Dendritic cell treated with granulocyte-macrophage colony-stimulating factor and Interleukin-4, amounts not matched to agents 40 ng/mL and 50 ng/mL, for 4 days (primary cell): ENCODE measurements at regions not wholly inside any gene's neighbourhood (a gene's known extent, or its start where the extent isn't known, plus 50 kb on each side); places are given as distances from the start of the nearest gene placed in this dataset.

ENCODE experiments used
- H3K27ac Mint-ChIP-seq: one replicate; pipeline ENCODE4 v1.8.0; 2022; ENCODE audit warnings: mild to moderate bottlenecking, mixed read lengths
- H3K27me3 Mint-ChIP-seq: one replicate; pipeline ENCODE4 v1.8.0; 2022; ENCODE audit warnings: mild to moderate bottlenecking, mixed read lengths
- H3K36me3 Mint-ChIP-seq: one replicate; pipeline ENCODE4 v1.8.0; 2022; ENCODE audit warnings: low read depth, mixed read lengths
- H3K4me1 Mint-ChIP-seq: one replicate; pipeline ENCODE4 v1.8.0; 2022; ENCODE audit warnings: low read depth, mixed read lengths
- H3K4me3 Mint-ChIP-seq: one replicate; pipeline ENCODE4 v1.8.0; 2022; ENCODE audit warnings: mild to moderate bottlenecking, moderate library complexity, mixed read lengths
- H3K9me3 Mint-ChIP-seq: one replicate; pipeline ENCODE4 v1.8.0; 2022; ENCODE audit warnings: mixed read lengths
- intact Hi-C: fragments of 100-400 bp; cut with micrococcal nuclease; formaldehyde crosslinking; loops from one replicate; pipeline ENCODE4 v1.15.0; 2022

- Mint-ChIP-seq H3K36me3 (no peaks in the 10 kb centered on the region), H3K4me1 (no peaks in the 10 kb centered on the region), H3K27me3 (no peaks in the 10 kb centered on the region), H3K4me3 (no peak overlapping the region), H3K27ac (no peak overlapping the region), H3K9me3 (peaks cover 8% of the 10 kb centered on the region)
- intact Hi-C loops: no loop called here
Observed at GRCh38 chr10:36345807-36346206, 703.7 kb upstream of the FZD8 start.

GRCh38 chr10:36345175-36345533 lies 703.1 kb upstream of the FZD8 start:
- Mint-ChIP-seq H3K9me3 (peaks cover 8% of the 10 kb centered on the region), H3K36me3 (no peaks in the 10 kb centered on the region), H3K4me1 (no peaks in the 10 kb centered on the region), H3K27ac (no peak overlapping the region), H3K4me3 (no peak overlapping the region), H3K27me3 (no peaks in the 10 kb centered on the region)
- intact Hi-C loops: no loop called here

GRCh38 chr10:36344240-36345174 lies 702.4 kb upstream of the FZD8 start:
- Mint-ChIP-seq H3K4me3 (no peak overlapping the region), H3K4me1 (no peaks in the 10 kb centered on the region), H3K9me3 (peaks cover 8% of the 10 kb centered on the region), H3K27ac (no peak overlapping the region), H3K27me3 (no peaks in the 10 kb centered on the region), H3K36me3 (no peaks in the 10 kb centered on the region)
- intact Hi-C loops: no loop called here

- Mint-ChIP-seq H3K27me3 (no peaks in the 10 kb centered on the region), H3K36me3 (no peaks in the 10 kb centered on the region), H3K27ac (no peak overlapping the region), H3K4me3 (no peak overlapping the region), H3K9me3 (peaks cover 8% of the 10 kb centered on the region), H3K4me1 (no peaks in the 10 kb centered on the region)
- intact Hi-C loops: no loop called here
Observed at GRCh38 chr10:36342781-36343180, 700.7 kb upstream of the FZD8 start.

GRCh38 chr10:36341471-36341870 lies 699.4 kb upstream of the FZD8 start:
- Mint-ChIP-seq H3K4me1 (no peaks in the 10 kb centered on the region), H3K36me3 (no peaks in the 10 kb centered on the region), H3K4me3 (no peak overlapping the region), H3K27me3 (no peaks in the 10 kb centered on the region), H3K9me3 (peaks cover 16% of the 10 kb centered on the region), H3K27ac (no peak overlapping the region)
- intact Hi-C loops: no loop called here

- Mint-ChIP-seq H3K27me3 (no peaks in the 10 kb centered on the region), H3K4me3 (no peak overlapping the region), H3K36me3 (no peaks in the 10 kb centered on the region), H3K9me3 (peaks cover 13% of the 10 kb centered on the region), H3K27ac (no peak overlapping the region), H3K4me1 (no peaks in the 10 kb centered on the region)
- intact Hi-C loops: no loop called here
Observed at GRCh38 chr10:36336315-36336714, 694.2 kb upstream of the FZD8 start.

GRCh38 chr10:36333446-36333845 lies 691.4 kb upstream of the FZD8 start:
- H3K4me1 Mint-ChIP-seq: no peaks in the 10 kb centered on the region
- H3K36me3 Mint-ChIP-seq: no peaks in the 10 kb centered on the region
- H3K4me3 Mint-ChIP-seq: no peak overlapping the region
- H3K27ac Mint-ChIP-seq: no peak overlapping the region
- intact Hi-C loops: no loop called here
- peaks cover 10% of the 10 kb centered on the region for H3K9me3 Mint-ChIP-seq
- H3K27me3 Mint-ChIP-seq: no peaks in the 10 kb centered on the region

- Mint-ChIP-seq H3K36me3 (no peaks in the 10 kb centered on the region), H3K4me1 (no peaks in the 10 kb centered on the region)
Observed at GRCh38 chr10:36332926-36333325, 690.8 kb upstream of the FZD8 start.

GRCh38 chr10:36331121-36331520 lies 689.0 kb upstream of the FZD8 start:
- Mint-ChIP-seq H3K27me3 (no peaks in the 10 kb centered on the region), H3K9me3 (peaks cover 8% of the 10 kb centered on the region), H3K36me3 (no peaks in the 10 kb centered on the region), H3K4me1 (no peaks in the 10 kb centered on the region), H3K4me3 (no peak overlapping the region), H3K27ac (no peak overlapping the region)
- intact Hi-C loops: no loop called here

More at GRCh38 chr10:36332926-36333325, 690.8 kb upstream of the FZD8 start:
- H3K27ac Mint-ChIP-seq: no peak overlapping the region
- H3K9me3 Mint-ChIP-seq: peaks cover 11% of the 10 kb centered on the region
- intact Hi-C loops: no loop called here
- no peaks in the 10 kb centered on the region for H3K27me3 Mint-ChIP-seq
- H3K4me3 Mint-ChIP-seq: no peak overlapping the region

GRCh38 chr10:36325815-36326214 lies 683.7 kb upstream of the FZD8 start:
- no peaks in the 10 kb centered on the region for H3K36me3 Mint-ChIP-seq
- no peak overlapping the region for H3K27ac Mint-ChIP-seq
- no peak overlapping the region for H3K4me3 Mint-ChIP-seq
- no peaks in the 10 kb centered on the region for H3K27me3 Mint-ChIP-seq
- intact Hi-C loops: no loop called here
- no peaks in the 10 kb centered on the region for H3K4me1 Mint-ChIP-seq
- peaks cover 23% of the 10 kb centered on the region for H3K9me3 Mint-ChIP-seq

GRCh38 chr10:36324831-36325230 lies 682.7 kb upstream of the FZD8 start:
- no peak overlapping the region for H3K27ac Mint-ChIP-seq
- H3K27me3 Mint-ChIP-seq: no peaks in the 10 kb centered on the region
- H3K4me3 Mint-ChIP-seq: no peak overlapping the region
- H3K4me1 Mint-ChIP-seq: no peaks in the 10 kb centered on the region
- intact Hi-C loops: no loop called here
- peaks cover 30% of the 10 kb centered on the region for H3K9me3 Mint-ChIP-seq
- H3K36me3 Mint-ChIP-seq: no peaks in the 10 kb centered on the region

GRCh38 chr10:36313142-36313541 lies 671.0 kb upstream of the FZD8 start:
- Mint-ChIP-seq H3K27ac (no peak overlapping the region), H3K27me3 (no peaks in the 10 kb centered on the region), H3K9me3 (peaks cover 20% of the 10 kb centered on the region), H3K4me1 (no peaks in the 10 kb centered on the region), H3K36me3 (no peaks in the 10 kb centered on the region), H3K4me3 (no peak overlapping the region)
- intact Hi-C loops: no loop called here

GRCh38 chr10:36303896-36304295 lies 661.8 kb upstream of the FZD8 start:
- Mint-ChIP-seq H3K27me3 (no peaks in the 10 kb centered on the region), H3K36me3 (no peaks in the 10 kb centered on the region), H3K27ac (no peak overlapping the region), H3K4me3 (no peak overlapping the region), H3K4me1 (no peaks in the 10 kb centered on the region), H3K9me3 (peaks cover 22% of the 10 kb centered on the region)
- intact Hi-C loops: no loop called here

GRCh38 chr10:36302086-36302485 lies 660.0 kb upstream of the FZD8 start:
- Mint-ChIP-seq H3K27me3 (no peaks in the 10 kb centered on the region), H3K27ac (no peak overlapping the region), H3K36me3 (no peaks in the 10 kb centered on the region), H3K4me1 (no peaks in the 10 kb centered on the region), H3K4me3 (no peak overlapping the region), H3K9me3 (peaks cover 15% of the 10 kb centered on the region)
- intact Hi-C loops: no loop called here

GRCh38 chr10:36301539-36301938 lies 659.4 kb upstream of the FZD8 start:
- no peaks in the 10 kb centered on the region for H3K27me3 Mint-ChIP-seq
- intact Hi-C loops: no loop called here
- H3K4me3 Mint-ChIP-seq: no peak overlapping the region
- H3K27ac Mint-ChIP-seq: no peak overlapping the region
- no peaks in the 10 kb centered on the region for H3K36me3 Mint-ChIP-seq
- H3K9me3 Mint-ChIP-seq: peaks cover 14% of the 10 kb centered on the region
- no peaks in the 10 kb centered on the region for H3K4me1 Mint-ChIP-seq
